Heart left ventricle (tissue), 13 donors: ENCODE measurements at regions not wholly inside any gene's neighbourhood (a gene's known extent, or its start where the extent isn't known, plus 50 kb on each side); places are given as distances from the start of the nearest gene placed in this dataset.

Experiments
- CTCF ChIP-seq, 12 donors: fragments of 200-600 bp; sonication (generic) in 4 of 12; IDR thresholded peaks; one replicate each; pipeline versions ENCODE4 v1.5.0 to v1.8.0; 2018 to 2022; ENCODE audit warnings: antibody characterized with exemption in 12 of 12, mild to moderate bottlenecking in 5 of 12
- POLR2A ChIP-seq, 2 donors: fragments of 450-650 bp; IDR thresholded peaks; one replicate each; pipeline ENCODE4 v1.6.1; 2017; ENCODE audit warnings: antibody characterized with exemption in 2 of 2, mild to moderate bottlenecking in 2 of 2, moderate library complexity in 2 of 2
- donor health status: ischemic (EF 13 %, LVEDD 7.1; RV severe dilation, severe dysfunction).
- donor health status: DM: no; HTN: yes; CAD: no.
- donor health status: DM: no; HTN: no; CAD: no.
- donor health status: ischemic (EF 25% LVEDD 6.9; RV normal size, moderate dysfunction).
- donor health status: ischemic (EF 25% LVEDD 5.7; RV mildly dilated, moderate dysfunction).
- donor health status: ischemic (EF 35%, LVEDD 5.7; RV mildly dilated, moderate dysfunction).
- donor health status: nonischemic (EF 11% LVEDD 7.7; RV severe dilation, severe dysfunction).
- donor health status: DM: yes; HTN: yes; CAD: no.
- donor health status: PGD.
- donor health status: ischemic (EF 29% LVEDD 5.4; RV normal size, mild dysfunction).
- donor health status: nonischemic (EF 23%, LVEDD 6.1; RV moderate dilation, normal function).

- TF ChIP-seq CTCF (IDR thresholded peaks at IDR 0.05) (no peak), POLR2A (IDR thresholded peaks at IDR 0.05) (no peak)
Measured at GRCh38 chr4:124189545-124189944, 523.0 kb downstream of the ANKRD50 start.
